GM12873 (cell line): ENCODE measurements at regions not wholly inside any gene's neighbourhood (a gene's known extent, or its start where the extent isn't known, plus 50 kb on each side); places are given as distances from the start of the nearest gene placed in this dataset.

Experiments
- TF ChIP-seq, protein P1 (sequence below): IDR thresholded peaks from 2 replicates; pipeline ENCODE4 v1.5.1; 2012; ENCODE audit warnings: low read depth, mild to moderate bottlenecking, moderate library complexity, low read length, control low read depth; ENCODE audit not compliant: insufficient read depth; ENCODE audit errors: missing control alignments

DNA sequence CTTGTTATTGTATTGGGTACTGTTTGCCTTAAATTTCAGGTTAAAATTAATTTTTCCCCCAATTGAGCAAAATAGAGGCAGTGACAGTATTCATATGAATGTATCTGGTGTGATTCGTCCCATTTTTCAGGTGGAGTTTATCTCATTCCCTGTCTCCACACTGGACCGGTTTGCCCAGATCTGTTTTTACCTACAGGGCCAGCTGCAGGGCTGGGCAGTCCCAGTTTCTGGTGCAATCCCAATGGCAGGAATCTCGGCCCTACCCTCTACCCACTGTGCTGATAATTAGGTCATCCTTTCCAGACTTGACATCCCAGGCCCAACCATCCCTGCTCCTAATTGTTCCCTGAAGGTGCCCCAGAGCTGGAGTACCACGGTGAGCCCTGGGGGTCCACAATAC is 49.8 kb upstream of the NFE2L3 start:
- TF ChIP-seq, protein P1, sequence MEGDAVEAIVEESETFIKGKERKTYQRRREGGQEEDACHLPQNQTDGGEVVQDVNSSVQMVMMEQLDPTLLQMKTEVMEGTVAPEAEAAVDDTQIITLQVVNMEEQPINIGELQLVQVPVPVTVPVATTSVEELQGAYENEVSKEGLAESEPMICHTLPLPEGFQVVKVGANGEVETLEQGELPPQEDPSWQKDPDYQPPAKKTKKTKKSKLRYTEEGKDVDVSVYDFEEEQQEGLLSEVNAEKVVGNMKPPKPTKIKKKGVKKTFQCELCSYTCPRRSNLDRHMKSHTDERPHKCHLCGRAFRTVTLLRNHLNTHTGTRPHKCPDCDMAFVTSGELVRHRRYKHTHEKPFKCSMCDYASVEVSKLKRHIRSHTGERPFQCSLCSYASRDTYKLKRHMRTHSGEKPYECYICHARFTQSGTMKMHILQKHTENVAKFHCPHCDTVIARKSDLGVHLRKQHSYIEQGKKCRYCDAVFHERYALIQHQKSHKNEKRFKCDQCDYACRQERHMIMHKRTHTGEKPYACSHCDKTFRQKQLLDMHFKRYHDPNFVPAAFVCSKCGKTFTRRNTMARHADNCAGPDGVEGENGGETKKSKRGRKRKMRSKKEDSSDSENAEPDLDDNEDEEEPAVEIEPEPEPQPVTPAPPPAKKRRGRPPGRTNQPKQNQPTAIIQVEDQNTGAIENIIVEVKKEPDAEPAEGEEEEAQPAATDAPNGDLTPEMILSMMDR: no peak
